GM12875 (cell line): ENCODE measurements at regions not wholly inside any gene's neighbourhood (a gene's known extent, or its start where the extent isn't known, plus 50 kb on each side); places are given as distances from the start of the nearest gene placed in this dataset.

Experiments used
- H3K4me3 ChIP-seq: one replicate; pipeline ENCODE4 v1.5.1; 2011; ENCODE audit warnings: low read depth, low read length, control low read depth
- CTCF ChIP-seq: IDR thresholded peaks from 2 replicates; pipeline ENCODE4 v1.5.1; 2011; ENCODE audit warnings: low read depth, mild to moderate bottlenecking, control low read depth, inconsistent platforms, low read length, moderate library complexity, borderline replicate concordance; ENCODE audit not compliant: insufficient read depth

DNA sequence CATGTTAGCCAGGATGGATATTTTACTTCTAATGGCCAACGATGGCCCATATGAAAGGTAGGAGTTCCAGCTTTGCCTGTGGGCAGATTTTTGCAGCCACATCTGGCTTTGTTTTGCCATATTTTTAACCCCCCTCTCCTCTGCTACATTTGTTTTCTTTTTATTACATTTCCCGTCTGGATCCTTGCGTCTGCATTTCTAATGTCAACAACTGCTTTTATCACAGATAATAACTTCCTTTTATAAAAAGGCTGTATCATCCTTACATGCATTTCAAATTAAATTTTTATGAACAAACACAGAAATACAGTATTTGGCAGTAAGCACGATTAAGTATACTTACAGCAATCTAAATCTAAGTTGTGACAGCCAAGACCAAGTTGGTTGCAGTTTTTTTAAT, 156.0 kb downstream of the BAMBI start:
- no peak overlapping the region for H3K4me3 ChIP-seq
- no peak for TF ChIP-seq CTCF

DNA sequence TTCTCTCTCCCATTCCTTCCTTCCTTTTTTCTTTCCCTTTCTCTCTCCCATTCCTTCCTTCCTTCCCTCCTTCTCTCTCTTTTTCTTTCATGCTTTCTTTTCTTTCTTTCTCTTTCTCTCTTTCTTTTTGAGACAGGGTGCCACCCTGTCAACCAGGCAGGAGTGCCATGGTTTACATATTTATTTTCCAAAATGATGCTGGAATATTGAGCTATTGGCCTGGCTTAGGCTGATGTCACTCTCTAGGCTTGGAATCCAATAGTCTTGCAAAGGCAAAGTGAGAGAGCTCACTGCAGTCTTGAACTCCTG, 159.1 kb downstream of the BAMBI start:
- TF ChIP-seq CTCF = no peak
- no peak overlapping the region for H3K4me3 ChIP-seq

DNA sequence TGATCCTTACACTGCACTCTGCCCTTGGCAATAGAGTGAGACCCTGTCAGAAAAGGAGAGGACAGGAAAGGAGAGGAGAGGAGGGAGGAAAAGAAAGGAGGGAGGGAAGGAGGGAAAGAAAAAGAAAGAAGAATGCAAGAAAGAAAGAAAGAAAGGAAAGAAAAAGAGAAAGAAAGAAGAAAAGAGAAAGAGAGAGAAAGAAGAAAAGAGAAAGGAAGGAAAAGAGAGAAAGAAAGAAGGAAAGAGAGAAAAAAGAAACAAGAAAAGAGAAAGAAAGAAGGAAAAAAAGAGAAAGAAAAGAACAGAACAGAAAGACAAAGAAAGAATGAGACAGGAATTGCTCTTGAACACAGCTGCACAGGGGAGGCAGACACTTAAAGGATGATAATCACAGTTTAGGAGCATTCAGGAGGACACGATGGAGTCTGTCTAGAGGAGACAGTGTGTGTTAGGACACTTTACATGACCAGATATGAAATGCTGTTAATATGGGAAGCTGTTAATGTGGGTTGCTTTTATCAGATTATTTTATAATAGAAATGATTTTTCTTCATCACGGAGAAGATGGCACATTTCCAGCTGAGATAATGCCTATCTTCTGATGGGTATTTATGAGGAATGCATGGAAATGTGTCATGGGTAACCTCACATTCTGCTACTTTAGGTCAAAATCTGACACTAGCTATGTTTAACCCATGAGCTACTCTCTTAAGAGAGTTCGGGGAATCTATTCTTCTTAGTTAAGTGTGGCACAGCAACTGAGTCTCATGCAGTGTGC, 160.5 kb downstream of the BAMBI start:
- TF ChIP-seq CTCF = no peak
- H3K4me3 ChIP-seq = no peak overlapping the region

DNA sequence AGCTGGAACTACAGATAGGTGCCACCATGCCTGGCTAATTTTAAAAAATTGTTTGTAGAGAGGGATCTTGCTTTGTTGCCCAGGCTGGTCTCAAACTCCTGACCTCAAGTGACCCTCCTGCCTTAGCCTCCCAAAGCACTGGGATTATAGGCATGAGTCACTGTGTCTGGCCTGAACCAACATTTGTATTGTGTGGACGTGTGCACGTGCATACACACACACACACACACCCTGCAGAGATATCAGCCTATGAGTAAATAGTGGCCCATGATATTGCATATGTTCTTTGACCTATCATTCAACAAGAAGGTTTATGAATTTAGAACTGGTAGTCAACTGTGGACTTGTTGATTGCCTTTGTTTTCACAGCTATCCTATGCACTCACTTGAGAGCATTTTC, 161.6 kb downstream of the BAMBI start:
- no peak for TF ChIP-seq CTCF
- H3K4me3 ChIP-seq = no peak overlapping the region

DNA sequence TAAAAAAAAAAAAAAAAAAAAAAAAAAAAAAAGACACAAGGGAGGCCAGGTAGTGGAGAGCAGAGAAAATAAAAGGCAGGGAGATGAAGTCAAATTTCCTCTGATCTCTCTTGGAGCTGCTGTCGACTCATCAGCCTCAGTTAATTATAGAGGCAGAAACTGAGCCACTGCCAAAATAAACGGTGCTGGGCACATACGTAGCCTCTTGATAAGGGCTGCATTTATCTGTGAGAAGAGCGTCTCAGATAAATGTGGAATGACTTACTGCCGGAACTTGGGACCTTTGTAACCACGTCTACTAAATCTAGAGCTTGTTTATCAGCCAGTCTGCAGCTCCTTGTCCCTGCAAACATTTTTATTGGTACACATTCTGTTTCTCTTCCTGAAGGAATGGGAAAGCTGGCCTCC, 162.3 kb downstream of the BAMBI start:
- TF ChIP-seq CTCF = no peak

DNA sequence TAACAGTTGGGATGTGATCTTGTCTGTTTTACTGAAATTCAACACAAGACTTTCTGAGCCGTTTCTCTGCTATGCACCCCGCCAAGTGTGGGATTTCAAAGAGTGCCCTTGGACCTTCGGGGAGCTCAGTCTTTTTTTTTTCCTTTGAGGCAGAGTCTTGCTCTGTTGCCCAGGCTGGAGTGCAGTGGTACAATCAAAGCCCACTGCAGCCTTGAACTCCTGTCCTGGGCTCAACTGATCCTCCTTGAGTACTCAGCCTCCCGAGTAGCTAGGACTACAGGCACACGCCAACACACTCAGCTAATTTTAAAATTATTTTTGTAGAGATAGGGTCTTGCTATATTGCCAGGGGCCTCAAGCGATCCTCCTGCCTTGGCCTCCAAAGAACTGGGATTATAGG, 162.9 kb downstream of the BAMBI start:
- TF ChIP-seq CTCF = no peak
- H3K4me3 ChIP-seq = no peak overlapping the region

More for the DNA sequence above, 162.3 kb downstream of the BAMBI start:
- H3K4me3 ChIP-seq = no peak overlapping the region

- no peak overlapping the region for H3K4me3 ChIP-seq
- TF ChIP-seq CTCF = no peak
Observed at GRCh38 chr10:28840971-28841370, 163.7 kb downstream of the BAMBI start.
